ES-I3 (cell line): ENCODE measurements at regions not wholly inside any gene's neighbourhood (a gene's known extent, or its start where the extent isn't known, plus 50 kb on each side); places are given as distances from the start of the nearest gene placed in this dataset.
"Not testable (repeated sequence)": the region's sequence is repeated elsewhere in the genome, so short reads cannot be mapped to it uniquely, and the experiment has no call there.

Experiments
- H3K36me3 ChIP-seq: 2 replicates; pipeline ENCODE4 v1.6.1; 2013; ENCODE audit warnings: mild to moderate bottlenecking, low read length, control low read depth, moderate library complexity; ENCODE audit not compliant: insufficient read depth
- H3K4me1 ChIP-seq: 2 replicates; pipeline ENCODE4 v1.6.1; 2013; ENCODE audit warnings: mild to moderate bottlenecking, control low read depth, low read length; ENCODE audit not compliant: insufficient read depth
- H3K9ac ChIP-seq: 2 replicates; pipeline ENCODE4 v1.6.1; 2013; ENCODE audit warnings: low read depth, mild to moderate bottlenecking, low read length, moderate library complexity
- H3K9me3 ChIP-seq: 2 replicates; pipeline ENCODE4 v1.6.1; 2013; ENCODE audit warnings: mild to moderate bottlenecking, low read length, moderate library complexity; ENCODE audit not compliant: control insufficient read depth, insufficient read depth

DNA sequence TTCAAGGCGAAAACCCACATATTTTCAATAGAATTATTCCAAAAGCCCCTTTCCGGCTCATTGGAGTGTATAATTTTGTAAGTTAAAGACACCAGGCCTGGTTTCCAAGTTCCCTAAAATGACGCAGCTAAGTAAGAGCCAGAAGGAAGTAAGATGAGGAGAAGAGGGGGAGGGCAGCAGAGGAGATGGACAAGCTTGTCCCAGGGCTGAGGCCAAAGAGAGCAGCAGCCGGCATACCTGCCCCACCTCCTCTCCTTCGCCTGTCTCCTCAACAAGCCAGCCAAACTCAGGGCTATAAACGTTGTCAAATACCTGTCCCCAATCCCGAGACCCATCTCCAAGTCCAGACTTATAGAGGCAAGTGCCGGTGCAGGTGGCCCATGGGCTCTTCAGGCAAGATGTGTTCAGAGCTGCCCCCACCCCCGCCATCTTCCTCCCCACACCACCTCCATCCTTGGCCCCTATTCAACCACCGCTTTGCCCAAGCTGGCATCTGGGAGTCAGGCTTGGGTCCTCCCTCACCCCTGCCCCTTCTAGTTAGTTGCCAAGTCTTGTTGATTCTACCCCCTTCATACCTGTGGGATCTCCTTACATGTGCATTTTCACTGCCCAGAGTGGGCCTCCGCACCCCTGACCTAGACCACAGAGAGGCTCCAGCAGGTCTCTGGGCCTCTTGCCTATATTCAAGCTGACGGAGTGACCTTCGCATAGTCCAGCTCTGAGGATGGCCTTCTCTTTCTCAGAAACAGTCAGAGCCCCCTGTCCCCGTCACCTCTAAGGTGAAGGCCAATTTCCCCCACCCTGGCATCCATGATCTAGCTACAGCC, 75.7 kb upstream of the SIRPA start:
- Histone ChIP-seq H3K36me3 (no peaks in the 10 kb centered on the region), H3K9ac (no peak overlapping the region), H3K4me1 (peaks cover 32% of the 10 kb centered on the region), H3K9me3 (no peaks in the 10 kb centered on the region)

DNA sequence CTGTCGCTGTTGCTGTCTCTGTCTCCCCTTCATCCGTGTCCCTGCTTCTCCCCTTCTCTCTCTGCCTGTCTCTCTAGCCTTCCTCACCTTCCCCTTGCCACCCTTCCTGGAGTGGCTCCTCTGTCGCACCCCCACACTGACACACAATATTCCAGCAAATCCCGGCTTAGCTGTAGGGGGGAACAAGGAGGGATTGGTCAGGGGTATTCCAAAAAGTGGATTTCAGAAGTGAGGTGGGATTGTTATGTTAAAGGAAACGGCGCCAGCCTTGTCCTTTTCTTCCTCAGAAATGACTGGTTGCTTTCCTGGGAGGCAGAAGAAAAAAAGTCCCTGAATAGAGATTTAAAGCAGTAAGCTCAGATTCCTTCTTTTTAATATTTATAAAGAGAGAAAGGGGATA, 76.3 kb upstream of the SIRPA start:
- Histone ChIP-seq H3K9me3 (no peaks in the 10 kb centered on the region), H3K9ac (no peak overlapping the region), H3K36me3 (no peaks in the 10 kb centered on the region), H3K4me1 (peaks cover 32% of the 10 kb centered on the region)

DNA sequence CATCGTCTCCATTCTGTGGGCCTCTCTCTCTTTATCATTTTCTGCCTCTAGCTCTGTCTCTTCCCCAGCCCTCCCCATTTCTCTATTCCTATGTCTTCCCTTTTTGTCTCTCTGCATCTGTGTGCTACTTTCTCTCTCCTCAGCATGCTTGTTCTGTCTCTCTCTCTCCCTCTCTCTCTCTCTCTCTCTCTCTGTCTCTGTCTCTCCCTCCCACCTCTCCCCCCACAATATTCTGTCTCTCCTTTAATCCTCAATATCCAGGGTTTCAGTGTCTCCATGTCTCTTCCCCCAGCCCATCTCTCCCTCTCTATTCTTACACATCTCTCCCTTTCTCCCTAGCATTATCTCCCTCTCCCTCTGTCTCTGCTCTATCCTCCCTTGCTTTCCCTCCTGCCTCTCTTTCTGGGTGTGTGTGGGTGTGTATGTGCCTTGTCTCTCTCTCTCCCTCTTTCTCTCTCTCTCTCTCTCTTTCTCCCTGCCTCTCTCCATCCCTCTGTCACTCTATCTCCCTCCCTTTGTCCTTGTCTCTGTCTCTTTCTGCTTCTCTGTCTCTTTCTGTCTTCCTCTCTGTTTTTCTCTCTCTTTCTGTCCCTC, 76.9 kb upstream of the SIRPA start:
- Histone ChIP-seq H3K36me3 (no peaks in the 10 kb centered on the region), H3K9ac (no peak overlapping the region), H3K4me1 (peaks cover 32% of the 10 kb centered on the region), H3K9me3 (no peaks in the 10 kb centered on the region)

DNA sequence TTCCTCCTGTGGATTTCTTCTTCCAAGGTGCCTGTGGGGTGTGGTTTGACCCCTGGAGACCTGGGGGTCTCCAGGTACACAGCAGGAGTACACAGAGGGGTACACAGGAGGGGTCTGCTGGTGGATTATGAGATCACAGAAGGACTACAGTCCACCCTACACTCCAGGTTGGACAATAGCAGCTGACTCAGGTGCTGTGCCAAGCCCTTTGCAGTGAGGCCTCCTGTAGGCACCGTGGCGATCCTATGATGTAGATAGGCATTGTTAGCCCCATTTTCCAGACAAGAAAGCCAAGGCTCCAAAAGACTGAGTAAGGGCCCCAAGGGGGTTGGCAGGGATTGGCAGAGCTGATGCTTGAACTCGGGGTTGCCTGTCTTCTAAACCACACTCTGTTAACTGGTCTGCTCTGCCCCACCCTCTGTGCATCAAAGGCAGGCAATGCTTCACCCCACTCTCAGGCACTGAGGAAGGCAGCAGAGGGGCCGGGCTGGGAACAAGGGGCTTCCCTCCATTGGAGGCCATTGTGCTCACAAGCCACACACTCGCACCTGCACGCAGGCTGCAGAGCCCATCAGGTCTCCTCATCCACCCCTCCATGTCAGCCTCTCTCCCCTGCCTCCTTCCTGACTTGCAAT, 77.5 kb upstream of the SIRPA start:
- H3K9ac ChIP-seq, result no peak overlapping the region

DNA sequence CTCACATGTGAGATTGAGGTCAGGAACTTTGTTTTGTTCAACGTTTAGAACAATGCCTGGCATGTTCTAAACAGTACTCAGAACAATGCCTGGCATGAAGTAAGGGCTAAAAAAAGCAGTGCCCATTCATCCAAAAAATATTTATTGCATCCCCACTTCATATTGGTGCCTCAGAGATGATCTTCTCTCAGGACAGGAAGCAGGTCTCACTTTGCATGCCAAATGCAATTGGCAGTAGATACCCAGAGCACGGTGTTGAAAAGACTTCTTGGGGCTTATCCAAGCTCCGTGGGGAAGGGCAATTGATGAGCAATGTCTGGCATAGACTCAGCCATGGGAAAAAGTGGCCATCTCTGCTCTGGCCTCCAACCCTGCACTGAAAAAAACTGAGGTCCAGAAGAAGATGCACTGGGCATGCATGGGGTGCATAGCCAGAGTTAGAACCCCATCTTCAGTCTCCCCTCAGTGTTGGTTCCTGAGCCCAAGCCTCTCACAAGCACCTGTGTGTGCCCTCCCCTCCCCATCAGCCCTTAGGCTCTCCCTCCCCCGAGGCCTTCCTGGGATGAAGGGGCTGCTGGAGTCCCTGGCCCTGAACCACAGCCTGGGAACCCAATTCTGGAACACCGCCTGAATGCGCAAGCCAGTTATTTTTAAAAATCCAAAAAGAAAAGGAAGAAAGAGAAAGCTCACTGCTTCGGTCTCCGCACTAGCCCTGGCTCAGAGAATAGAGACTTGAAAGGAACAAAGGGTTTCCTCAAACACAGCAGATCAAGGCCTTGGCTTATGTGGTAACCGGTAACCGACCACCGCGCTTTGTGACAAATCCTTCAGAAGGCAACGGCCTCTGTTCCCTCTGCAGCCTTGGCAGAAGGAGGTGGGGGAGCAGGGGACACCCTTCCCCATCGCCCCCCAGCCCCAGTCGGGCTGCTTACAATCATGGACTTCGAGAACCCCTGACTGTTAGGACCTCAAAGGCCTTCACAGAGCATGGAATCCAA, 78.5 kb upstream of the SIRPA start:
- Histone ChIP-seq H3K4me1 (peaks cover 38% of the 10 kb centered on the region), H3K9ac (no peak overlapping the region), H3K36me3 (no peaks in the 10 kb centered on the region), H3K9me3 (no peaks in the 10 kb centered on the region)

More for the DNA sequence above, 77.5 kb upstream of the SIRPA start:
- Histone ChIP-seq H3K36me3 (no peaks in the 10 kb centered on the region), H3K9me3 (no peaks in the 10 kb centered on the region), H3K4me1 (peaks cover 32% of the 10 kb centered on the region)

DNA sequence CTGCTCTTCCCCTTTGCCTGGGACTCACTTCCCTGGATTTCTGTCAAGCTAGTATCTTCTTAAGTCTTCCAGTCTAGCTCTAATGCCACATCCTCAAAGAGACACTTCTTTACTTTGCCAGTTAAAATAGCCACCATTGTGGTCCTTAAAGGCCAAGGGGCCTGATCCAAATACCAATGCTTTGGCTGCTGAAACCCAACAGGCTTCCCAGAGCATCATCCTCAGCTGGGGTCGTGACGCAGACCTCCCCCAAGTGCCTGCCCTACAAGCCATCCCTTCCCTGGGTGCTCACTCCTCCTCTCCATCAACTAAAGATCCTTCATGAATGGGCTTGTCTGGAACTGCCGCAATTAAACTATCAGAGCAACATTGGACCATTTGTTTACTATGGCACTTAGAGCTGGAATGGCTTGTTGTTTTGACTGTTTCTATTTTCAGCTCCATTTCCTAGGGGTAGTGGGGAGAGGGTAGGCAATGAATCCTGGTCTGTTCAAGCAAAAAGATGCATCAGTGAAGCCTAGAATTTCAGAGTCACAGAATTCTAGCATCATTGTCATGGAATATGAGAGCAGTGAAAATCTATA, 79.6 kb upstream of the SIRPA start:
- H3K36me3 ChIP-seq, result no peaks in the 10 kb centered on the region
- H3K9ac ChIP-seq, result no peak overlapping the region
- peaks cover 49% of the 10 kb centered on the region for H3K4me1 ChIP-seq
- no peaks in the 10 kb centered on the region for H3K9me3 ChIP-seq

DNA sequence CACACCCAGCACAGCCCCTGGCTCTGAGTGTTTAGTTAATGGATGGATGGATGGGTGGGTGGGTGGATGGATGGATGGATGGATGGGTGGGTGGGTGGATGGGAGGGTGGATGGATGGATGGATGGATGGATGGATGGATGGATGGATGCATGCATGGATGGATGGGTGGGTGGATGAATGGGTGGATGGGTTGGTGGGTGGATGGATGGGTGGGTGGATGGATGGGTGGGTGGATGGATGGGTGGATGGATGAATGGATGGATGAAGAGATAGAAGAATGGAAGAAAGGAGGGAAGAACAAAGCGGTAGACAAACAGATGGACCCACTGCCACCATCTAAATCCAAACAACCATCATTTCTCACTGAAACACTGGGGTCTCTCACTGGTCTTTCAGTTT, 80.3 kb upstream of the SIRPA start:
- not testable (repeated sequence) for H3K9me3 ChIP-seq, H3K36me3 ChIP-seq, H3K9ac ChIP-seq
- peaks cover 50% of the 10 kb centered on the region for H3K4me1 ChIP-seq

DNA sequence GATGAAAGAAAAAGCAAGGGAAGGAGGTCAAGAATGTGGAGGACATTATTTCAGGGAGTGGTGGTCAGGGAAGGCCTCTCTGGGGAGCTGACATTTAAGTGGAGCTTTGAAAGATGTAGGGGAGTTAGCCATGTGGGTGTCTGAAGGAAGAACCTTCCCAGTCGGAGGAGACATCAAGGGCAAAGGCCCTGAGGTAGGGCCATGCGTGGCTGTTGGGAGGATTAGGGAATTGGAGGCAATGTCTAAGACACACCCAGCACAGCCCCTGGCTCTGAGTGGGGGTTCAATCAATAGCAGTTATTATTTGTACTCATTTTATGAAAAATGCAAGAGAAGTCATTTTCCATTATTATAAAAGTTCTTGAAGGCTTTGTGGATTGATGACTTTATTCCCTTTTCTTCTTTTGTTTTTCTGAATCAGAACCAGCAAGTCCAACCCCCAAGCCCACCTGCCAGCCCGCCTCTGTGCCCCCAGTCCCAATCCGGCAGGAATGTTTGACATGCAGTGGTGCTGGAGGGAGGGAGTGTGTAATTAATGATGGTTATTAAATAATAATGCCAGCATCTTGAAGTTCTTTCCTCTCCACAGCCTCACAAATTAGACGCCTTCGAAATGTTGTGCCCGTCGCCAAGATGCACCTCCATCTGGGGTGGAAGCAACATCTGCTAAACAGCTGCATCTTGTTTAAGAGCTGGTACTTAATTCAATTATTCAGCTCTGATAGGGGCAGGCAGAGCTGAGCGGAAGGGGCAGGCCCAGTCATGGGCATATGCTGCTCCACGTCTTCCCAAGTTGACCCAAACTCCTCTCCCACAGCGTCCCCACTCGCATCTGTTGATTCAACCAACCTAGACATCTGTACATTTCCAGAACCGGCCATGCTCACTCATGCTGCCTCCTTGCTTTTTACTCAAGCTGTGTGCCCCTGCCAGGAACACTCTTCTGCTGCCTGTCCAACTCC, 81.3 kb upstream of the SIRPA start:
- Histone ChIP-seq H3K9me3 (no peaks in the 10 kb centered on the region), H3K4me1 (peaks cover 47% of the 10 kb centered on the region), H3K36me3 (no peaks in the 10 kb centered on the region), H3K9ac (no peak overlapping the region)

DNA sequence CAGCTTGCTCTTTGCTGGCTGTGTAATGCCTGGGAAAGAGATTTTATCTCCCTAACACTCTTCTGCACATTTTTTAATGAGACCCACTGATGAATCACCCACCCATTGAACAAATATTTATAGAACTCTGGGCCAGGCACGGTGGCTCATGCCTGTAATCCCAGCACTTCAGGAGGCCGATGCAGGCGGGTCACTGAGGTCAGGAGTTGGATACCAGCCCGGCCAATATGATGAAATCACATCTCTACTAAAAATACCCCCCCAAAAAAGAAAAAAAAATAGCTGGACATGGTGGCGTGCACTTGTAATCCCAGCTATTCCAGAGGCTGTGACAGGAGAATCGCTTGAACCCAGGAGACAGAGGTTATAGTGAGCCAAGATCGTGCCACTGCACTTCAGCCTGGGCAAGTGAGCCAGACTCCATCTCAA, 82.1 kb upstream of the SIRPA start:
- H3K4me1 ChIP-seq, result peaks cover 47% of the 10 kb centered on the region
- H3K9me3 ChIP-seq, result no peaks in the 10 kb centered on the region
- H3K36me3 ChIP-seq, result no peaks in the 10 kb centered on the region
- no peak overlapping the region for H3K9ac ChIP-seq

DNA sequence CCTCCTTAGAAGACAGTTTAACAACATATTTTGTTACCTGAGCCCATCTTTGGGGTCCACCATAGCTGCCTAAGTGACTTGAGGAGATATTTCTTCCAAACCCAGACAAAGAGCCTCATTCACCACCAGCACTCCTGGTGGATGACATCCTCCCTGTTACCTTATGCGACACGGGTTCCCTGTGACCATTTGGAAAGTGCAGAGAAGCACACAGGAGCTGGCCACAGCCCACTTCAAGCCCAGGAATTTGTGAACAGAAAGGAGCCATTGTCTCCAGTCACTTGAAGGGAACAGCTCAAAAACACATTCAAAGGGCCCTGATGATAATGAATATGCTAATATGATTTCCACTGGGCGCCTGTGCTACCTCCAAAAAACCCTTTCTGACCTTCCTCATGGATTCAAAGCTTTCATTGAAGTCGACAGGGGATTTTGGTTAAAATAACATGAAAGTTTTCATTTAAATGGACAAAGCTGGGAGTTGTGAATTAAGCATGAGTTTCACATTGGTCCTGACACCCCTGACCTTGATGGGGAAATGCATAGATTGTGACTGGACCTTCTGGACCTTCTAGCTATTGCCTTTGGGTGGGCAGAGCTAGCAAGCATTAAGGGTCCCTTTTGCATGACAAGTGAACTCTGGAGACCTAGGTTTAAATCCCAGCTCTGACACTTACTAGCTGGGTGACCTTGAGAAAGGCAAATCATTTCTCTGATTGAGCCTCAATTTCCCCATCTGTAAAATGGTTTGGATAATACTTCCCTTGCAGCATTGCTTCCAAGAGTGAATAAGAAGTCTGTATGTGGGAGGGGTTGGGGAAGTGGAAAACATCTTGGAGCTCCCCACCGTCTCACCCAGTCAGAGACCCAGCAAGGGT, 83.3 kb upstream of the SIRPA start:
- no peaks in the 10 kb centered on the region for H3K36me3 ChIP-seq
- no peaks in the 10 kb centered on the region for H3K9me3 ChIP-seq
- peaks cover 42% of the 10 kb centered on the region for H3K4me1 ChIP-seq
- H3K9ac ChIP-seq, result no peak overlapping the region

DNA sequence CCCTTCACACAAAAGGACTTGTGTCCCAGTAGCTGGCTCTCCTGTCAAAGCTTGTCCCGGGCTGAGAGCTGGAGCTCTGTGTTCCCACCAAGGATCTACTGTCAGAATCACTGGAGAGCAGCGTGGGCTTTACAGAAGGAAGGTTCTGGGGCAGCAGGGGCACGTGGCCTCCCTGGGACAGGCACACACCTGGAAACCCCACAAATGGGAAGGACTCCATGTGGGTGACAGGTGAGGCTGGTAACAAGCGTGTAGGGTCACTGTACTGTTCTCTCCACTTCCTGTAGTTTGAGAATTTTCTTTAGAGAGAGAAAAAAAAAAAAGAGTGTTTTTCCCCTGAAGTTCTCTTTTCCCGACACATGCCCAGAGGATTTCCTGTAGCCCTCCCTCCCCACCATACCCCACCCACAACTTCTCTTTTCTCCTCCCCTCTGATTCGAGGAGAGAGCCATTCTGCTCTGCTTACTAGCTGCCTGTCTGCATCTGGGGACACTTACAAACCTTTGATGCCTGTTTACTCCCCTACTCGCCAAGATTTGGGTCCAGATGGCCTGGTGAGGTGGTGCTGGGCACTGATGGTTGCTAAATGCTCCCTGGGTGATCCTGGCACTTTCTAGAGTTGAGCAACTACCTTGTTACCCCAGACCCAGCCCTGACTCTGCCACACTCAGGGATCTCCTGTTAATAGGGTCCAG, 84.1 kb upstream of the SIRPA start:
- H3K9ac ChIP-seq, result no peak overlapping the region; the same call in 1 of the 2 replicates
- H3K9me3 ChIP-seq, result no peaks in the 10 kb centered on the region
- H3K36me3 ChIP-seq, result no peaks in the 10 kb centered on the region
- peaks cover 36% of the 10 kb centered on the region for H3K4me1 ChIP-seq

DNA sequence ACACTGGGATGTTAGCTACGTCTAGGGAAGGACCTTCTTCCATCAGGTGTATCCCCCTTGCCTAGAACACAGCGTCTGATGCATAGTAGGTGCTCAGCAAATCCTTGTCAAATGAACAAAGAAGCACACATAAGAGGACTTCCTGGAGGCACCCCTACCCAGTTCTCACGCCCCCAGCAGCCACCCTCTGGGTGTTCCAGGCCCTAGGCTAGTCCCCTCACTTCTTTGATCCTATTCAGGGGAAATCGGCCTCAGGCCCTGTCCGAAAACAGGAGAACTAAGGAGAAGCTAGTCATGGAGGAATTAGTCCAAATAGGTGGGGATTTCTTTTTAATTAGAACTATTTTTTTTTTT, 84.7 kb upstream of the SIRPA start:
- Histone ChIP-seq H3K9me3 (no peaks in the 10 kb centered on the region), H3K36me3 (no peaks in the 10 kb centered on the region), H3K4me1 (peaks cover 36% of the 10 kb centered on the region), H3K9ac (no peak overlapping the region)
